ENCODE measurements at regions not wholly inside any gene's neighbourhood (a gene's known extent, or its start where the extent isn't known, plus 50 kb on each side); places are given as distances from the start of the nearest gene placed in this dataset.

- Histone ChIP-seq H4K91ac (replicated peaks; ENCODE audit: insufficient read length, low read length) (no peak overlapping the region), H4K8ac (ENCODE audit: extremely low read depth, insufficient read depth, low read length) (no peak overlapping the region), H3K4me2 (ENCODE audit: insufficient read depth in 1 of 2, low read depth in 2 of 2, low read length in 2 of 2) (no peak overlapping the region), H2BK5ac (ENCODE audit: low read depth, low read length) (no peak overlapping the region), H2BK12ac (ENCODE audit: low read depth, low read length) (no peak overlapping the region), H3K18ac (ENCODE audit: extremely low read depth, low read length) (no peak overlapping the region), H3K9ac (replicated peaks in 1 of 4; ENCODE audit: extremely low read depth in 1 of 4, low read depth in 3 of 4, low read length in 3 of 4) (no peak overlapping the region), H3K27me3 (replicated peaks in 1 of 4; ENCODE audit: control insufficient read depth in 3 of 4, extremely low read depth in 1 of 4, insufficient read depth in 3 of 4, low read length in 3 of 4) (no peaks in the 10 kb centered on the region), H2BK15ac (ENCODE audit: low read length) (no peak overlapping the region), H3K9me3 (ENCODE audit: insufficient read depth in 2 of 2, low read depth in 1 of 2, low read length in 1 of 2) (no peaks in the 10 kb centered on the region), H4K20me1 (replicated peaks in 1 of 2; ENCODE audit: control insufficient read depth in 1 of 2, insufficient read depth in 2 of 2, low read length in 2 of 2) (no peaks in the 10 kb centered on the region), H3K4me3 (ENCODE audit: extremely low read depth in 1 of 4, insufficient read depth in 2 of 4, low read depth in 3 of 4, low read length in 4 of 4) (no peak overlapping the region), H3K4me1 (replicated peaks in 1 of 4; ENCODE audit: control insufficient read depth in 3 of 4, insufficient read depth in 4 of 4, low read length in 3 of 4) (peaks cover 0 to 5% (median 2%) of the 10 kb centered on the region in 4 experiments; a peak in 4 of 7 replicates), H2AFZ (ENCODE audit: low read length) (no peak overlapping the region), H3K27ac (ENCODE audit: low read depth, low read length) (no peak overlapping the region), H2BK120ac (replicated peaks; ENCODE audit: low read depth, low read length) (no peak overlapping the region), H3K79me2 (ENCODE audit: control insufficient read depth in 1 of 2, insufficient read depth in 2 of 2, low read length in 2 of 2) (no peaks in the 10 kb centered on the region), H3K23me2 (ENCODE audit: low read depth, low read length) (no peaks in the 10 kb centered on the region), H2BK20ac (ENCODE audit: low read length) (no peak overlapping the region), H3K14ac (ENCODE audit: insufficient read length) (no peak overlapping the region), H3K4ac (replicated peaks; ENCODE audit: insufficient read length, low read depth, low read length) (no peak overlapping the region), H3K56ac (replicated peaks; ENCODE audit: insufficient read length, low read depth, low read length) (no peak overlapping the region), H3K36me3 (ENCODE audit: control insufficient read depth in 2 of 4, insufficient read depth in 4 of 4, low read length in 3 of 4) (no peaks in the 10 kb centered on the region), H2AK5ac (ENCODE audit: low read depth, low read length) (no peak overlapping the region; the same call in 1 of the 2 replicates), H3K79me1 (ENCODE audit: low read depth, low read length) (no peaks in the 10 kb centered on the region), H3K23ac (ENCODE audit: insufficient read length) (no peak overlapping the region), H4K5ac (ENCODE audit: insufficient read length, low read depth, low read length) (no peak overlapping the region)
- ChIA-PET CTCF (ENCODE audit: partially characterized antibody) (interaction anchor here (0.5 to 2.1 kb wide), 86 partner anchors 8 to 1102 kb away, joined by 3 to 77 read pairs (median 4); no protein-coding TSS in a partner anchor), POLR2A (ENCODE audit: partially characterized antibody) (interaction anchor here (0.7 kb wide), 1 partner anchor 1068 kb away, joined by 3 read pairs; no protein-coding TSS in a partner anchor)
- peak; percentile 100 for FAIRE-seq
- peak; percentile 23 to 54 for DNase-seq (ENCODE audit: low read depth in 1 of 2, low spot score in 2 of 2)
- TF ChIP-seq YY1 (IDR thresholded peaks at IDR 0.05; ENCODE audit: low read depth, low read length) (peak; percentile 81), RAD21 (IDR thresholded peaks at IDR 0.05 in 1 of 2, conservative IDR thresholded peaks at IDR 0.05 in 1 of 2; ENCODE audit: low read depth in 2 of 2, low read length in 2 of 2) (peak; percentile 100), SIX5 (IDR thresholded peaks at IDR 0.05; ENCODE audit: low read depth, low read length) (no peak), TEAD4 (IDR thresholded peaks at IDR 0.05; ENCODE audit: low read depth, low read length) (no peak), CREB1 (IDR thresholded peaks at IDR 0.05) (peak; percentile 80; the same call in 1 of the 2 replicates), JUND (IDR thresholded peaks at IDR 0.05; ENCODE audit: low read length) (0 out of 2 replicates have a peak, but pooled peaks have one; percentile 48), TAF7 (optimal IDR thresholded peaks at IDR 0.05; ENCODE audit: borderline replicate concordance, low read depth, low read length) (peak; percentile 39)
- TF ChIP-seq, protein P1, sequence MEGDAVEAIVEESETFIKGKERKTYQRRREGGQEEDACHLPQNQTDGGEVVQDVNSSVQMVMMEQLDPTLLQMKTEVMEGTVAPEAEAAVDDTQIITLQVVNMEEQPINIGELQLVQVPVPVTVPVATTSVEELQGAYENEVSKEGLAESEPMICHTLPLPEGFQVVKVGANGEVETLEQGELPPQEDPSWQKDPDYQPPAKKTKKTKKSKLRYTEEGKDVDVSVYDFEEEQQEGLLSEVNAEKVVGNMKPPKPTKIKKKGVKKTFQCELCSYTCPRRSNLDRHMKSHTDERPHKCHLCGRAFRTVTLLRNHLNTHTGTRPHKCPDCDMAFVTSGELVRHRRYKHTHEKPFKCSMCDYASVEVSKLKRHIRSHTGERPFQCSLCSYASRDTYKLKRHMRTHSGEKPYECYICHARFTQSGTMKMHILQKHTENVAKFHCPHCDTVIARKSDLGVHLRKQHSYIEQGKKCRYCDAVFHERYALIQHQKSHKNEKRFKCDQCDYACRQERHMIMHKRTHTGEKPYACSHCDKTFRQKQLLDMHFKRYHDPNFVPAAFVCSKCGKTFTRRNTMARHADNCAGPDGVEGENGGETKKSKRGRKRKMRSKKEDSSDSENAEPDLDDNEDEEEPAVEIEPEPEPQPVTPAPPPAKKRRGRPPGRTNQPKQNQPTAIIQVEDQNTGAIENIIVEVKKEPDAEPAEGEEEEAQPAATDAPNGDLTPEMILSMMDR (IDR thresholded peaks at IDR 0.05; ENCODE audit: control extremely low read depth in 1 of 3, insufficient read depth in 1 of 3, low read depth in 1 of 3, low read length in 3 of 3): peak; percentile 23 to 100 (median 98)
- WGBS, 2 experiments (ENCODE audit: extremely low coverage in 1 of 2, insufficient coverage in 1 of 2, insufficient read length in 1 of 2, insufficient replicate concordance in 2 of 2, low coverage in 1 of 2, low lambda C conversion rate in 2 of 2, missing lambda C conversion rate in 1 of 2): 66% methylated on average over 11 of the region's 11 CpGs; no CpG with 5 or more reads in 1 of the 2 experiments
These were observed 111.2 kb upstream of the MCTP2 start for GRCh38 chr15:94119923-94120775.

All from H1 (cell line).